ENCODE measurements at regions not wholly inside any gene's neighbourhood (a gene's known extent, or its start where the extent isn't known, plus 50 kb on each side); places are given as distances from the start of the nearest gene placed in this dataset.

GRCh38 chr6:150668900-150669302 lies 69.2 kb downstream of the PLEKHG1 start:
- no peak for DNase-seq (ENCODE audit: low read depth)
- TF ChIP-seq, protein P1, sequence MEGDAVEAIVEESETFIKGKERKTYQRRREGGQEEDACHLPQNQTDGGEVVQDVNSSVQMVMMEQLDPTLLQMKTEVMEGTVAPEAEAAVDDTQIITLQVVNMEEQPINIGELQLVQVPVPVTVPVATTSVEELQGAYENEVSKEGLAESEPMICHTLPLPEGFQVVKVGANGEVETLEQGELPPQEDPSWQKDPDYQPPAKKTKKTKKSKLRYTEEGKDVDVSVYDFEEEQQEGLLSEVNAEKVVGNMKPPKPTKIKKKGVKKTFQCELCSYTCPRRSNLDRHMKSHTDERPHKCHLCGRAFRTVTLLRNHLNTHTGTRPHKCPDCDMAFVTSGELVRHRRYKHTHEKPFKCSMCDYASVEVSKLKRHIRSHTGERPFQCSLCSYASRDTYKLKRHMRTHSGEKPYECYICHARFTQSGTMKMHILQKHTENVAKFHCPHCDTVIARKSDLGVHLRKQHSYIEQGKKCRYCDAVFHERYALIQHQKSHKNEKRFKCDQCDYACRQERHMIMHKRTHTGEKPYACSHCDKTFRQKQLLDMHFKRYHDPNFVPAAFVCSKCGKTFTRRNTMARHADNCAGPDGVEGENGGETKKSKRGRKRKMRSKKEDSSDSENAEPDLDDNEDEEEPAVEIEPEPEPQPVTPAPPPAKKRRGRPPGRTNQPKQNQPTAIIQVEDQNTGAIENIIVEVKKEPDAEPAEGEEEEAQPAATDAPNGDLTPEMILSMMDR (IDR thresholded peaks at IDR 0.05; ENCODE audit: insufficient read depth, low read depth, low read length, missing control alignments) = no peak
- no peak overlapping the region for H3K4me3 ChIP-seq (ENCODE audit: low read length)

GRCh38 chr6:150670311-150670710 lies 70.6 kb downstream of the PLEKHG1 start:
- DNase-seq (ENCODE audit: low read depth) = no peak
- TF ChIP-seq, protein P1 (IDR thresholded peaks at IDR 0.05; ENCODE audit: insufficient read depth, low read depth, low read length, missing control alignments) = no peak
- no peak overlapping the region for H3K4me3 ChIP-seq (ENCODE audit: low read length)

DNA sequence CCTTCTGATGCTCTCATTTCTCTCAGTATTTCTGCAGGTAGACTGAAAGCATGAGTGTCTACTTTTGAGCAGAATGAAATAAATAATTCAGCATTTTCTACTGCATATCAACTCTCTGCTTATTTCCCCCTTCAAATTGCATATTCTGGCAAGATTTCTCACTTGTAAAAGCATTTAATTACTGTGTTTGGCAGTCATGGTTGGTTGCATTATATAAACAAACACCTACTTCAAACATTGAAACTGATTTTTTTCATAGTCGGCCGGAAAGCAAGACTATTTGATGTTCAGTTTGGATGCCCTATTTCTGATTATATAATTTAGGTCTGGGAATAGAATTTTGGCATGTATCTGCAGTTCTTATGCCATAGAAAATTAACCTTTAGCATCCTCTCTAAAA lies 73.1 kb downstream of the PLEKHG1 start:
- no peak for DNase-seq (ENCODE audit: low read depth)
- TF ChIP-seq, protein P1 (IDR thresholded peaks at IDR 0.05; ENCODE audit: insufficient read depth, low read depth, low read length, missing control alignments) = no peak

DNA sequence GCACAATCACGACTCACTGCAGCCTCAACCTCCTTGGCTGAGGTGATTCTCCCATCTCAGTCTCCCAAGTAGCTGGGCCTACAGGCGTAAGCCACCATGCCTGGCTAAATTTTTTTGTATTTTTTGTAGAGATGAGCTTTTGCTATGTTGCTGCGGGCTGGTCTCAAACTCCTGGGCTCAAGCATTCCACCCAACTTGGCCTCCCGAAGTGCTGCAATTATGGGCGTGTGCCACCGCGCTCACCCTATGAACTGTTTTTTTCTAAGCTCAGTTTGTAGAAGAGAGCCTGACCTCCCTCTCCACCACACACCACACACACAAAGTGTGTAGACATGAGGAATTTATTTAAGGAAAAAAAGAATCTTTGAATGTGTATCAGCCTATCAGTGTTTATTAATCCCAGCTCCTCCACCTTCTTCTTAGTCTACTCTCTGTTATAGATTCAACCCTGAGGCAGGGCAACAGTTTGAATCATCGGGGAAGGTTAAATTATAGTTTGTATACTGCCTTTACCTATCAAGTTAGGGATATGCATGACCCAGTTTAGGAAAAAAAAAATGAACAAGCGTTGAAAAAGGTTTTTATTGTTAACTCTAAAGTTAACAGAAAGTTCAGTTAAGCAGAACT lies 74.1 kb downstream of the PLEKHG1 start:
- no peak for DNase-seq (ENCODE audit: low read depth)
- TF ChIP-seq, protein P1 (IDR thresholded peaks at IDR 0.05; ENCODE audit: insufficient read depth, low read depth, low read length, missing control alignments) = no peak
- no peak overlapping the region for H3K4me3 ChIP-seq (ENCODE audit: low read length)

More for the DNA sequence above, 73.1 kb downstream of the PLEKHG1 start:
- H3K4me3 ChIP-seq (ENCODE audit: low read length) = no peak overlapping the region

DNA sequence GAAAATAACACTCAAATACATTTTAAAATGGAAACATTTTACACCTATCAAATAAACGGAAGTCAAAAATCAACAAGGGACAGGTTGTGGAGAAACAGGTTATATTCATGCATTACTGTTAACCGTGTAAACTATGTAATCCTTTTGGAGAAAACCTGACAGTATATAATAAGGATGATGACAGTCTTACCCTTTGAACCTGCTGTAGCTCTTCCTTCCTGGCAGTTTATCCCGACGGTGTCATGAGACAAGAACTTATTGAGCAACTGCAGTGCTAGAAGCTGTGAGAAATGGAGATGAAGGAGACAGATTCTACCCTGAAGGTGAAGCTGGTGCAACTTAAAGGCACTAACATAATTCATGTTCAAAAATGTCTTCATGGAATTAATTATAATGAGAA lies 76.7 kb downstream of the PLEKHG1 start:
- no peak overlapping the region for H3K4me3 ChIP-seq (ENCODE audit: low read length)
- peak; percentile 52 for DNase-seq (ENCODE audit: low read depth)
- TF ChIP-seq, protein P1 (IDR thresholded peaks at IDR 0.05; ENCODE audit: insufficient read depth, low read depth, low read length, missing control alignments) = no peak

DNA sequence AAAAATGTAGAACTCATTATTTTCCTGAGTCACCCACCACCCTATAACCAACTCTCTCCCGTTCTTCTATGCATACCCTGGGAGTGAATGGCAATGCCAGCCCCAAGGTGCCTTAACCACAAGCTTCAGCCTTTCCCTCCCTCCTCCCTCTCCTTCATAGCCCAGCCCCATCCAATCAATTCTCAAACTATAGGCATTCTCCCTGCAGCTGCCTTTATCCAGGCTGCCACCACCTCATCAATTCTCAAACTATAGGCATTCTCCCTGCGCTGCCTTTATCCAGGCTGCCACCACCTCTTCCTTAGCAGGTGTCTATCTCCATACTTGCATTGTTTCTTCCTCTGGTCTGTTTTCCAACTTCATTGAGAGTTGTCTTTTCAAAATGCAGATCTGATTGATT lies 77.1 kb downstream of the PLEKHG1 start:
- H3K4me3 ChIP-seq (ENCODE audit: low read length) = no peak overlapping the region
- TF ChIP-seq, protein P1 (IDR thresholded peaks at IDR 0.05; ENCODE audit: insufficient read depth, low read depth, low read length, missing control alignments) = no peak
- DNase-seq (ENCODE audit: low read depth) = no peak

DNA sequence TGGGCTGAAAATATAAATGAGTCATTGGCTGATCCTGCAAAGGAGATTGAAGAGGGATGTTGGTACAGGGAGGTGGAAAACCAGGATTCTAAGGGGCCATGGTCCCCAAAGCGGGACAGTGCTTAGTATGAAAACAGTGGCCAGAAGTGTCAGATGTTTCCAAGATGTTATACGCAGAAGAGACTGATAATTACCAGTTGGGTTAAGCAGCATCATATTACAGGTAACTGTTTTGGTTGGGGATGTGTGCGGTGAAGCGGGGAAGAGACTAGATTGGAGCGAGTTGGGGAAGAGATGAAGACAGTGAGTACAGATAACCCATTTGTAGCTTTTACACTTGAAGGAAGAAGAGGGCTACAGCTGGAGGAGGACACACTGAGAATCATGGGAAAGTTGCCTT lies 80.8 kb downstream of the PLEKHG1 start:
- H3K4me3 ChIP-seq (ENCODE audit: low read length) = no peak overlapping the region
- TF ChIP-seq, protein P1 (IDR thresholded peaks at IDR 0.05; ENCODE audit: insufficient read depth, low read depth, low read length, missing control alignments) = no peak

More for the DNA sequence above, 80.8 kb downstream of the PLEKHG1 start:
- no peak for DNase-seq (ENCODE audit: low read depth)
